Right lobe of liver (tissue), 4 donors: ENCODE measurements at regions not wholly inside any gene's neighbourhood (a gene's known extent, or its start where the extent isn't known, plus 50 kb on each side); places are given as distances from the start of the nearest gene placed in this dataset.

Experiments
- CTCF ChIP-seq, 4 donors: fragments of 200-600 bp in 3 of 4; fragments of 450-650 bp in 1 of 4; IDR thresholded peaks; one replicate each; pipeline versions ENCODE4 v1.5.1 to v1.8.0; 2016 to 2022; ENCODE audit warnings: antibody characterized with exemption in 4 of 4, mild to moderate bottlenecking in 2 of 4
- POLR2A ChIP-seq: fragments of 450-650 bp; IDR thresholded peaks from one replicate; pipeline ENCODE4 v1.6.1; 2017; ENCODE audit warnings: antibody characterized with exemption, mild to moderate bottlenecking
- donor health status: DM: no; HTN: no; CAD: no.
- donor health status: DM: no; HTN: no; CAD: no.
- donor health status: DM: no; HTN: yes; CAD: no.

GRCh38 chr2:84102274-84102673 is 356.8 kb downstream of the SUCLG1 start:
- TF ChIP-seq CTCF (IDR thresholded peaks at IDR 0.05): no peak
- TF ChIP-seq POLR2A: no peak
